Naive B cell (primary cell): ENCODE measurements at regions not wholly inside any gene's neighbourhood (a gene's known extent, or its start where the extent isn't known, plus 50 kb on each side); places are given as distances from the start of the nearest gene placed in this dataset.
A peak's percentile ranks its signal among the peaks of the same experiment; 100 is the strongest.

ENCODE experiments used
- ATAC-seq, 2 donors: fragments of 150-1000 bp; cut with Tn5 transposase; 2 replicates each; pipeline ENCODE4 v1.10.0; 2021; ENCODE audit warnings: low read depth in 2 of 2, mild to moderate bottlenecking in 2 of 2, moderate library complexity in 2 of 2
- DNase-seq: peaks from one replicate; pipeline ENCODE4 v3.0.0; 2022
- H3K27ac Mint-ChIP-seq, 6 donors: one replicate each; pipeline ENCODE4 v1.8.0; 2020 to 2022; ENCODE audit warnings: mild to moderate bottlenecking in 6 of 6, mixed read lengths in 6 of 6, moderate library complexity in 5 of 6, inconsistent platforms in 2 of 6
- H3K27me3 Mint-ChIP-seq, 3 donors: one replicate each; pipeline ENCODE4 v1.8.0; 2021 to 2022; ENCODE audit warnings: mixed read lengths in 3 of 3, mild to moderate bottlenecking in 1 of 3
- H3K36me3 Mint-ChIP-seq, 2 donors: one replicate each; pipeline ENCODE4 v1.8.0; 2020 to 2022; ENCODE audit warnings: mixed read lengths in 2 of 2, inconsistent platforms in 1 of 2, mild to moderate bottlenecking in 1 of 2
- H3K4me1 Mint-ChIP-seq, 3 donors: one replicate each; pipeline ENCODE4 v1.8.0; 2020 to 2022; ENCODE audit warnings: mixed read lengths in 3 of 3, inconsistent platforms in 1 of 3, mild to moderate bottlenecking in 1 of 3, moderate library complexity in 1 of 3
- H3K4me3 Mint-ChIP-seq, 8 donors: one replicate each; pipeline ENCODE4 v1.8.0; 2020 to 2022; ENCODE audit warnings: mild to moderate bottlenecking in 8 of 8, mixed read lengths in 8 of 8, moderate library complexity in 8 of 8, inconsistent platforms in 2 of 8
- H3K9me3 Mint-ChIP-seq, 7 donors: one replicate each; pipeline ENCODE4 v1.8.0; 2020 to 2022; ENCODE audit warnings: mixed read lengths in 7 of 7, mild to moderate bottlenecking in 5 of 7, inconsistent platforms in 2 of 7, moderate library complexity in 1 of 7

DNA sequence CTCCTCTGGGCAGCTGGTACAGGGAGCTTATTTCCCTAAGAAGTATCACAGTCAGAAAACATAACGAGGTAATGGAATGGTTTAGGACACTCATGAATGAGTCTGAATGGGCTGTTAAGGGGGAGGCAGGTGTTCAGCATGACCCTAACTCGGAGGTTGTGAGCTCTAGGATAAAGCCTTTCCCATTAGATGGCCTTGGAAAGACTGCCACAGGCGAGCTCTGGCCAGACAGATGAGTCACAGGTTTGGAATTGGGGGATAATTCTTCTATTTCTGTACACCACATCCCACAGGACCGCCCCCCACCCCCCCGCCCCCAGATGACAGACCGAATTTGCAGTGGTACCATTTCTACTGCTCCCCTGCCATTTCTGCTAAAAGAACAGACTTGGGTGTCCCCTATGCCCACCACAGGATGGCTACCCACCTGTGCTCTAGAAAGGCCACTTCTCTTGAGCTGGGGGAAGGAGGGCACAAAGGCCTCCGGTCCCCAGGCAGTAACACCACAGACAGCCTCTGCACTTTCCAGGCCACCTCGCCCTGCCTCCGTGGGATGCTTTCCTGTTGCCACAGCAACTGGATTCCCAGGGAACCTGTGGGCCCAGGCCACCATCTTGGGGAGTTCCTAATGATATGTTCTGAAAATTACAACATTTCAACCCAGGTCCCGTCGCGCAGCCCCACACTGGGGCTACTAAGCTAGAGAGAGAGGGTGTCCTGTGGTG, 76.7 kb downstream of the TRIM29 start:
- H3K27me3 Mint-ChIP-seq: peaks cover 17 to 43% (median 36%) of the 10 kb centered on the region in 3 donors
- peak overlapping the region in 1 of 6 donors; percentile 62 for H3K27ac Mint-ChIP-seq
- no peak overlapping the region for H3K4me3 Mint-ChIP-seq
- H3K9me3 Mint-ChIP-seq: peaks cover 0 to 2% (median 0%) of the 10 kb centered on the region in 7 donors
- no peaks in the 10 kb centered on the region for H3K36me3 Mint-ChIP-seq
- ATAC-seq (no peak), DNase-seq (no peak)
- H3K4me1 Mint-ChIP-seq: no peaks in the 10 kb centered on the region

GRCh38 chr11:120060512-120060911, 77.4 kb downstream of the TRIM29 start:
- Mint-ChIP-seq H3K27me3 (peaks cover 18 to 43% (median 41%) of the 10 kb centered on the region in 3 donors), H3K4me1 (no peaks in the 10 kb centered on the region), H3K9me3 (peaks cover 0 to 2% (median 0%) of the 10 kb centered on the region in 7 donors), H3K36me3 (no peaks in the 10 kb centered on the region), H3K27ac (no peak overlapping the region), H3K4me3 (no peak overlapping the region)
- ATAC-seq (no peak), DNase-seq (no peak)

GRCh38 chr11:120058931-120059330, 79.0 kb downstream of the TRIM29 start:
- DNase-seq: no peak
- Mint-ChIP-seq H3K4me1 (no peaks in the 10 kb centered on the region), H3K27ac (no peak overlapping the region), H3K4me3 (no peak overlapping the region), H3K9me3 (peaks cover 0 to 2% (median 0%) of the 10 kb centered on the region in 7 donors), H3K27me3 (peaks cover 23 to 47% (median 46%) of the 10 kb centered on the region in 3 donors), H3K36me3 (no peaks in the 10 kb centered on the region)
- no peak for ATAC-seq

DNA sequence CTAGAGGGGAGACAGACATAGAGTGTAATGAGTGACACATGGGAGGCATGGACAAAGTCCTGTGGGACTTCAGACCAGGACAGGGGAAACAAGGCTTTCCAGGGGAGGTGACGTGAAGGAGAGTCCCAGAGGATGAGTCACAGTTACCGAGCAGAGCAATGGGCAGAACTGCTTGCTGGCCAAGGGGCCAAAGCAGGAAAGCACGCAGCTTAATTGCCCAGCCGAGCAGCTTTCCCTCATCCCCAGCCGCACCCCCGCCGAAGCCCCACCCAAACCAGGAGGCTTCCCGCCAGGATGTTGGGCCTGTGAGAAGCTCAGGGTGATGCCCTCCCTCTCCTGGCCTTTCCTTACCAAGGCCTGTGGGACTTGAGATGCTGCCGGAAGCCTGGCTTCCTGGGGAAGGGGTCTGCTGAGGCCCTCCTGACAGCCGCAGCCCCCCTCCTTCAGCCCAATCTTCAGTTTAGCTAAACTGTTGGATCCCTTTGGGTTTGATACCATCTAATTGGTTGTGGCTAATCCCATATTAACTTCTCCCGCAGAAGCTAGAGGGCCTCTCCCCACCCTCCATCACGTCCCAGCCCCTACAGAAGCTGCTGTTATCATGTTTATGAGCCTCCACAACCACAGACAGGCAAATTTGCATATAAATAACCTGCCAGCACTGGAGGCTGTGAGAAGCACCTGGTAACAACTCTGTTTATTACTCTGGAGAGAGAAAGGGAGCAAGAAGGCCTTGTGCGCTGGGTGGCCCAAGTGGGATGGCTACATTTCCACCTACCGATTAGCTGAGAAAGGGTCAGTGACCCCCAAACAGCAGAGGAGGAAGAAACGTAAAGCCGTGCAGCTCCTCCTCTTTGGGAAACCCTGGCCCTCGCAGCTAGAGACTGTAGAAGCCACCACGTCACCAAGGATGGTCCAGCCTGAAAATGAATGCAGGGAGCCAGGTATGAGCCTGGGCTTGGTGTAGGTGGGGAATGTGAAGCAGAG, 80.0 kb downstream of the TRIM29 start:
- Mint-ChIP-seq H3K9me3 (peaks cover 0 to 2% (median 0%) of the 10 kb centered on the region in 7 donors), H3K4me3 (no peak overlapping the region), H3K27me3 (peaks cover 23 to 49% (median 46%) of the 10 kb centered on the region in 3 donors), H3K4me1 (no peaks in the 10 kb centered on the region), H3K36me3 (no peaks in the 10 kb centered on the region), H3K27ac (no peak overlapping the region)
- ATAC-seq (no peak), DNase-seq (no peak)

- Mint-ChIP-seq H3K27ac (no peak overlapping the region), H3K4me1 (no peaks in the 10 kb centered on the region), H3K36me3 (no peaks in the 10 kb centered on the region), H3K4me3 (no peak overlapping the region), H3K9me3 (peaks cover 0 to 2% (median 0%) of the 10 kb centered on the region in 7 donors), H3K27me3 (peaks cover 23 to 55% (median 46%) of the 10 kb centered on the region in 3 donors)
- no peak for DNase-seq
- ATAC-seq: no peak
Measured at GRCh38 chr11:120057028-120057330, 80.9 kb downstream of the TRIM29 start.

- Mint-ChIP-seq H3K27me3 (peaks cover 23 to 55% (median 46%) of the 10 kb centered on the region in 3 donors), H3K9me3 (peaks cover 0 to 2% (median 0%) of the 10 kb centered on the region in 7 donors), H3K4me3 (no peak overlapping the region), H3K27ac (no peak overlapping the region), H3K36me3 (no peaks in the 10 kb centered on the region), H3K4me1 (no peaks in the 10 kb centered on the region)
- ATAC-seq (no peak), DNase-seq (no peak)
Measured at GRCh38 chr11:120056301-120057027, 81.4 kb downstream of the TRIM29 start.

DNA sequence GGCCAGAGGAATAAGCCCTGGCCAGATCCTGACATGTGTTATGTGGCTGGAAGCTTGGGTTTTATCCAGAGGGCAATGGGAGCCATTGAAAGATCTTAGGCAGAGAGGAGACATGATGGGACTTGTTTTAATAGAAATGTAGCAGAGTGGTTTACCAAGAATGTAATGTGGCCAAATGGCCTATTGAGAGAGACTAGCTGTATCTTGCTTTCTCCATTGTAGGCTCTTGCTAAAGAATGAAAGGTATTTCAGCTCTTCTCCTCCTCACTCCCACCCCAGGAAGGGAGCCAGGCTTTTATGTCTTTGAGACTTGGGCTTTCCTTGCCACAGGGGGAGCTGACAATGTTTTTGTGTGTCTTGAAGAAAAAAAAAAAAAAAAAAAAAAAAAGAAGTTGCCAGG, 82.3 kb downstream of the TRIM29 start:
- no peak overlapping the region for H3K27ac Mint-ChIP-seq
- ATAC-seq (no peak), DNase-seq (no peak)
- H3K27me3 Mint-ChIP-seq: peaks cover 20 to 53% (median 43%) of the 10 kb centered on the region in 3 donors
- no peak overlapping the region for H3K4me3 Mint-ChIP-seq
- peaks cover 0 to 2% (median 0%) of the 10 kb centered on the region in 7 donors for H3K9me3 Mint-ChIP-seq
- H3K36me3 Mint-ChIP-seq: no peaks in the 10 kb centered on the region
- no peaks in the 10 kb centered on the region for H3K4me1 Mint-ChIP-seq

DNA sequence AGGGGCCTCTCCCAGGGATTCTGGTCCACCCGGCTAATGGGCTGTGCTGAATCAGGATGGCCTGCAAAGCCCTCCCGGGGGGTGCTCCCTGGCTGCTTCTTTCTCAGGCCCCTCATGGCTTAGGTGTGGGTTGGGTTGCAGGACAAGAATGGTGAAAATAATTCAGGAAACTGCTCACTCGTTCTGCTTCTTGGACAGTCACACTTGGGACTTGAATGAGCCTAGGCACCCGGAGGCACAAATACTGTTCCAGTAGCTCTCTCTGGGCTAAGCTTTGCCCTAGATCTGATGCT, 83.2 kb downstream of the TRIM29 start:
- Mint-ChIP-seq H3K4me3 (no peak overlapping the region), H3K9me3 (peaks cover 0 to 2% (median 0%) of the 10 kb centered on the region in 7 donors), H3K27ac (no peak overlapping the region), H3K27me3 (peaks cover 16 to 62% (median 43%) of the 10 kb centered on the region in 3 donors), H3K4me1 (no peaks in the 10 kb centered on the region), H3K36me3 (no peaks in the 10 kb centered on the region)
- DNase-seq: no peak
- no peak for ATAC-seq

DNA sequence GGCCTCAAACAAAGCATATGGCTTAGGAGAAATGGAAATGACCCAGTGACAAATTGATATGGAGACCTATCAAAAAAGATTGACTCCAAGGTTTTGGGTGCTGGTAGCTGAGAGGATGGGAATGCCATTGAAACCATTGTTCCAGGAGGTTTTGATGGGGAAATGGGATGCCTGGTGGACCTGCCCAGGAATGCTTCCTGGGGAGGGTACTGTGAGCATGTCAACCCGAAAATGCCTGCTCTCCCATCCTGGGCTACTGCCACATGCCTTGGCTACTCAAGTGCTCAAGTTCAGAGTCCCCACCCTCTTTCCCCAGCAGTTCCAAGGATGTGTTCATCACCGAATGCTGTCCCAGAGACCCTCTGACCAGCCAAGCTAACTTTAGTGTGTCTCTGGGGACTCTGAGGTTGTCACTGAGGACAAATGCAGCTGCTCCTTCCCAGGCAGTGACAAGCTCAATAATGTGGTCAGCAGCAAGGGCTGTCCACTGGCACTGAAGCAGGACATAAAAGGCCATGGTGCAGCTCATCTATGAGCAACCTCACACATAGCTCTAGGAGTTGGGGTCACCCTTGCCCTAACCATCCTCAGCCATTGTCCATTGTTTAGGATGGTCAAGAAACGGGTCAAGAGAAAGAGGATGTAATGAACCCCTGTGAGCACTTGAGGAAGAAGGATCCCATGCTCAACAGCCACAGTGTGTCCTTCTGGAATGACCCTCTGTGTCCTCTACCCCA, 83.7 kb downstream of the TRIM29 start:
- H3K4me1 Mint-ChIP-seq: no peaks in the 10 kb centered on the region
- H3K27ac Mint-ChIP-seq: no peak overlapping the region
- H3K4me3 Mint-ChIP-seq: no peak overlapping the region
- no peaks in the 10 kb centered on the region for H3K36me3 Mint-ChIP-seq
- peaks cover 14 to 63% (median 41%) of the 10 kb centered on the region in 3 donors for H3K27me3 Mint-ChIP-seq
- ATAC-seq: no peak
- H3K9me3 Mint-ChIP-seq: peaks cover 0 to 2% (median 0%) of the 10 kb centered on the region in 7 donors
- DNase-seq: no peak

DNA sequence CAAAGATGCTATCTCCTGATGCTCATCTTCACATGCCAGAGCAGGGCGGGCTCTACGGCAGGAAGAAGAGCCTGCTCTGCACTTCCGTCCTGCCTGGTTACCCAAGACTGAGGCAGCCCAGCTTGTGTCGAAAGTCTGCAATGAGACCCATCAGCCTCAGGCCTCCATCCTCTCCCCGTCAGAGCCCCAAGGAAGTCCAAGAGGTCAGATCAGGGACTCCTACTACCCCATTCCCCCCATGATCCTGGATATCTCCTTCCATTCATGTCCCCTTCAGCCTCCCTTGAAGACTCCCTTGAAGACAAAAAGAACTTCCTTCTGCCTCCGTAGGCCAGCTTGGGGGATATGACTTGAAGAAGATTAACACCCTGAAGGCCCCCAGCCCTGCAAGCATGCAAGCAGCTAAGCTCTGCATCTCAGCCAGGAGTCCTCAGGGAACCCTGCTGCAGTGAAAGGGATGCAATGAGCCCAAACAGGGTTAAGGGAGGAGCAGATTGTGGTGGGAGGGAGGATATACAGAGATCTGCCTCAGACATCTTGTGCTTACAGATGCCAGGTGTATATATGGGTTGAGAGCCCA, 85.6 kb downstream of the TRIM29 start:
- ATAC-seq (no peak), DNase-seq (no peak)
- peaks cover 3 to 15% (median 8%) of the 10 kb centered on the region in 7 donors for H3K9me3 Mint-ChIP-seq
- no peaks in the 10 kb centered on the region for H3K4me1 Mint-ChIP-seq
- peak overlapping the region in 1 of 8 donors; percentile 11 for H3K4me3 Mint-ChIP-seq
- H3K27ac Mint-ChIP-seq: no peak overlapping the region
- H3K27me3 Mint-ChIP-seq: peaks cover 11 to 50% (median 26%) of the 10 kb centered on the region in 3 donors
- H3K36me3 Mint-ChIP-seq: peaks cover 0 to 7% of the 10 kb centered on the region in 2 donors

DNA sequence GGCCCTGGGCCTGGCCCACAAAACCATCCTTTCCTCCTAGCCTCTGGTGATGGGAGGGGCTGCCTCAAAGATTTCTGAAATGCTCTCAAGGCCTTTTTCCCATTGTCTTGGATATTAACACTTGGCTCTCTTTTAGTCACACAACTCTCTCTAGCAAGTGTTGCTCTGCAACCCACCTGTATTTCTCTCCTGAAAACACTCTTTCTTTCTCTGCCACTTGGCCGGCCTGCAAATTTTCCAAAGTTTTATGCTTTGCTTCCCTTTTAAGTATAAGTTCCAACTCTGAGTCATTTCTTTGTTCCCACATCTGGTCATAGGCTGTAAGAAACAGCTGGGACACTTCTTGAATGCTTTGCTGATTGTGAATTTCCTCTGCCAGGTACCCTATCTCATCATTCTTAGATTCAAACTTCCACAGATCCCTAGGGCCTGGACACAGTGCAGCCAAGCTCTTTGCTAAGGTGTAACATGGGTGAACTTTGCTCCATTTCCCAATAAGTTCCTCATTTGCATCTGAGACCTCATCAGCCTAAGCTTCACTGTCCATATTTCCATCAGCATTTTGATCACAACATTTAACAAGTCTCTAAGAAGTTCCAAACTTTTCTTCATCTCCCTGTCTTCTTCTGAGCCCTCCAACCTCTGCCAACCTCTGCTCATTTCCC, 93.8 kb downstream of the TRIM29 start:
- Mint-ChIP-seq H3K4me1 (no peaks in the 10 kb centered on the region), H3K27me3 (peaks cover 26 to 55% (median 49%) of the 10 kb centered on the region in 3 donors), H3K4me3 (no peak overlapping the region), H3K36me3 (peaks cover 0 to 23% of the 10 kb centered on the region in 2 donors), H3K27ac (no peak overlapping the region), H3K9me3 (peaks cover 10 to 40% (median 27%) of the 10 kb centered on the region in 7 donors)
- no peak for ATAC-seq
- no peak for DNase-seq

- Mint-ChIP-seq H3K4me3 (no peak overlapping the region), H3K9me3 (peaks cover 11 to 36% (median 25%) of the 10 kb centered on the region in 7 donors), H3K27me3 (peaks cover 31 to 62% (median 55%) of the 10 kb centered on the region in 3 donors), H3K36me3 (peaks cover 0 to 23% of the 10 kb centered on the region in 2 donors), H3K27ac (no peak overlapping the region), H3K4me1 (no peaks in the 10 kb centered on the region)
- no peak for ATAC-seq
- DNase-seq: no peak
Measured at GRCh38 chr11:120043328-120043945, 94.5 kb downstream of the TRIM29 start.
